ENCODE measurements at regions not wholly inside any gene's neighbourhood (a gene's known extent, or its start where the extent isn't known, plus 50 kb on each side); places are given as distances from the start of the nearest gene placed in this dataset.

GRCh38 chr13:88103824-88104223 is 432.7 kb downstream of the SLITRK5 start:
- no peak for DNase-seq

- DNase-seq = no peak
These were observed 433.4 kb downstream of the SLITRK5 start for GRCh38 chr13:88104576-88104975.

- no peak for DNase-seq
These were observed 436.4 kb downstream of the SLITRK5 start for GRCh38 chr13:88107570-88107969.

GRCh38 chr13:88112526-88112925 is 441.4 kb downstream of the SLITRK5 start:
- DNase-seq = no peak

- DNase-seq = no peak
These were observed 444.8 kb downstream of the SLITRK5 start for GRCh38 chr13:88115976-88116375.

GRCh38 chr13:88118952-88119351 is 447.8 kb downstream of the SLITRK5 start:
- DNase-seq = no peak

GRCh38 chr13:88124142-88124541 is 453.0 kb downstream of the SLITRK5 start:
- DNase-seq = no peak

GRCh38 chr13:88125055-88125454 is 453.9 kb downstream of the SLITRK5 start:
- no peak for DNase-seq

- DNase-seq = no peak
These were observed 465.1 kb downstream of the SLITRK5 start for GRCh38 chr13:88136098-88136790.

GRCh38 chr13:88142653-88143052 is 471.5 kb downstream of the SLITRK5 start:
- no peak for DNase-seq

GRCh38 chr13:88144580-88144979 is 473.4 kb downstream of the SLITRK5 start:
- no peak for DNase-seq

- no peak for DNase-seq
These were observed 482.2 kb downstream of the SLITRK5 start for GRCh38 chr13:88153353-88153752.

GRCh38 chr13:88154001-88154400 is 482.8 kb downstream of the SLITRK5 start:
- no peak for DNase-seq

GRCh38 chr13:88162076-88162702 is 491.0 kb downstream of the SLITRK5 start:
- no peak for DNase-seq

GRCh38 chr13:88176231-88176630 is 505.1 kb downstream of the SLITRK5 start:
- DNase-seq = no peak

- DNase-seq = no peak
These were observed 512.3 kb downstream of the SLITRK5 start for GRCh38 chr13:88183440-88183839.

- no peak for DNase-seq
These were observed 517.8 kb downstream of the SLITRK5 start for GRCh38 chr13:88188986-88189385.

GRCh38 chr13:88189728-88190127 is 518.6 kb downstream of the SLITRK5 start:
- DNase-seq = no peak

- no peak for DNase-seq
These were observed 524.9 kb downstream of the SLITRK5 start for GRCh38 chr13:88196106-88196505.

- no peak for DNase-seq
These were observed 546.2 kb downstream of the SLITRK5 start for GRCh38 chr13:88217372-88217771.

- DNase-seq = no peak
These were observed 546.7 kb downstream of the SLITRK5 start for GRCh38 chr13:88217883-88218282.

GRCh38 chr13:88223958-88224357 is 552.8 kb downstream of the SLITRK5 start:
- DNase-seq = no peak

- no peak for DNase-seq
These were observed 564.3 kb downstream of the SLITRK5 start for GRCh38 chr13:88235441-88235840.

GRCh38 chr13:88246239-88246638 is 575.1 kb downstream of the SLITRK5 start:
- DNase-seq = no peak

- no peak for DNase-seq
These were observed 577.2 kb downstream of the SLITRK5 start for GRCh38 chr13:88248393-88248792.
